Osteocyte (in vitro differentiated cells): ENCODE measurements at regions not wholly inside any gene's neighbourhood (a gene's known extent, or its start where the extent isn't known, plus 50 kb on each side); places are given as distances from the start of the nearest gene placed in this dataset.

Experiments
- DNase-seq: peaks from one replicate; pipeline ENCODE4 v3.0.0; 2021; ENCODE audit warnings: mixed read lengths; ENCODE audit not compliant: unreplicated experiment; ENCODE audit errors: extremely low spot score
- H3K27ac Mint-ChIP-seq: one replicate; pipeline ENCODE4 v1.8.0; 2021; ENCODE audit warnings: mild to moderate bottlenecking, mixed read lengths; ENCODE audit not compliant: unreplicated experiment
- H3K27me3 Mint-ChIP-seq: one replicate; pipeline ENCODE4 v1.8.0; 2021; ENCODE audit warnings: mixed read lengths; ENCODE audit not compliant: unreplicated experiment
- H3K36me3 Mint-ChIP-seq: one replicate; pipeline ENCODE4 v1.8.0; 2021; ENCODE audit warnings: mixed read lengths; ENCODE audit not compliant: unreplicated experiment
- H3K4me1 Mint-ChIP-seq: one replicate; pipeline ENCODE4 v1.8.0; 2021; ENCODE audit warnings: mixed read lengths; ENCODE audit not compliant: unreplicated experiment
- H3K4me3 Mint-ChIP-seq: one replicate; pipeline ENCODE4 v1.8.0; 2021; ENCODE audit warnings: mild to moderate bottlenecking, moderate library complexity, mixed read lengths; ENCODE audit not compliant: unreplicated experiment
- H3K9me3 Mint-ChIP-seq: one replicate; pipeline ENCODE4 v1.8.0; 2021; ENCODE audit warnings: mixed read lengths; ENCODE audit not compliant: unreplicated experiment
- CTCF ChIP-seq: fragments of 200-600 bp; sonication (generic); IDR thresholded peaks from 2 replicates; pipeline ENCODE4 v1.5.0; 2021; ENCODE audit warnings: antibody characterized with exemption, mild to moderate bottlenecking, moderate library complexity

GRCh38 chr10:130984686-130985085, 326.8 kb downstream of the TCERG1L start:
- H3K27me3 Mint-ChIP-seq, result no peaks in the 10 kb centered on the region
- no peaks in the 10 kb centered on the region for H3K36me3 Mint-ChIP-seq
- no peak overlapping the region for H3K27ac Mint-ChIP-seq
- no peaks in the 10 kb centered on the region for H3K4me1 Mint-ChIP-seq
- DNase-seq, result no peak
- TF ChIP-seq CTCF, result no peak
- no peak overlapping the region for H3K4me3 Mint-ChIP-seq
- H3K9me3 Mint-ChIP-seq, result peaks cover 31% of the 10 kb centered on the region

GRCh38 chr10:130985158-130985753, 326.3 kb downstream of the TCERG1L start:
- Mint-ChIP-seq H3K27ac (no peak overlapping the region), H3K9me3 (peaks cover 31% of the 10 kb centered on the region), H3K27me3 (no peaks in the 10 kb centered on the region), H3K36me3 (no peaks in the 10 kb centered on the region), H3K4me1 (no peaks in the 10 kb centered on the region), H3K4me3 (no peak overlapping the region)
- no peak for DNase-seq
- no peak for TF ChIP-seq CTCF

- H3K36me3 Mint-ChIP-seq, result no peaks in the 10 kb centered on the region
- no peak overlapping the region for H3K4me3 Mint-ChIP-seq
- H3K27ac Mint-ChIP-seq, result no peak overlapping the region
- H3K4me1 Mint-ChIP-seq, result no peaks in the 10 kb centered on the region
- DNase-seq, result no peak
- TF ChIP-seq CTCF, result no peak
- peaks cover 33% of the 10 kb centered on the region for H3K9me3 Mint-ChIP-seq
- no peaks in the 10 kb centered on the region for H3K27me3 Mint-ChIP-seq
Measured at GRCh38 chr10:130986846-130987245, 324.7 kb downstream of the TCERG1L start.

GRCh38 chr10:130987401-130987800, 324.1 kb downstream of the TCERG1L start:
- Mint-ChIP-seq H3K4me1 (no peaks in the 10 kb centered on the region), H3K27ac (no peak overlapping the region), H3K27me3 (no peaks in the 10 kb centered on the region), H3K4me3 (no peak overlapping the region), H3K9me3 (peaks cover 34% of the 10 kb centered on the region), H3K36me3 (no peaks in the 10 kb centered on the region)
- no peak for TF ChIP-seq CTCF
- peak; percentile 77 for DNase-seq

- no peaks in the 10 kb centered on the region for H3K4me1 Mint-ChIP-seq
- no peak for DNase-seq
- H3K4me3 Mint-ChIP-seq, result no peak overlapping the region
- no peaks in the 10 kb centered on the region for H3K36me3 Mint-ChIP-seq
- H3K27ac Mint-ChIP-seq, result no peak overlapping the region
- TF ChIP-seq CTCF, result no peak
- peaks cover 23% of the 10 kb centered on the region for H3K9me3 Mint-ChIP-seq
- H3K27me3 Mint-ChIP-seq, result no peaks in the 10 kb centered on the region
Measured at GRCh38 chr10:130989670-130990232, 321.8 kb downstream of the TCERG1L start.
